ENCODE measurements at regions not wholly inside any gene's neighbourhood (a gene's known extent, or its start where the extent isn't known, plus 50 kb on each side); places are given as distances from the start of the nearest gene placed in this dataset.

DNA sequence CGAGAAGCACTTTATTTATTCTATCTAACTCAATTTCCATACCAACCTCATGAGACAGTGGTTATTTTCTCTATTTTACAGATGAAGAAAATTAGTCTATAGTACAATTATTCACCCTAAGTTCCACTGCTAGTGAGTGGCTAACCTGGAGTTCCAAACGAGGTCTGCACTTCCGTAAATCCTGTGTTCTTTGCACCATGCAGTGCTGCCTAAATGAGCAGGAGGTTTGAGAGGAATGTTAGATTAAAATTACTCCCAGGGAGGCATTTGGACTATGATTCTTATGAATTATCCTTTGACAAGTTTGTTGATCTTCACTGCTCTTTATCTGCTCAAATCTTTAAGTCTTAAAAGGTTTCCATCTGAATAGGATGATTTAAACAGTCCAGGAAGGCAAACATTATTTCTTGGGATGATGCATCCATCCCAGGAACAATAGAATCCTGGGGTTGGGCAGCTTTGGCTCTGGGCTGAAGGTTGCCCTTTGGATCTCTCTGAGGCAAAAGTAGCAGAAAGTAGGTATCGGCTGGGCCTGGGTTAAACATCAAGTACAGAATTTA, 400.8 kb downstream of the REEP3 start:
- no peak for TF ChIP-seq POLR2A (IDR thresholded peaks at IDR 0.05; ENCODE audit: low read depth, low read length)
- TF ChIP-seq POLR2AphosphoS5 (IDR thresholded peaks at IDR 0.05; ENCODE audit: low read depth, low read length): no peak

Measured in GM12892 (cell line).